GM18511 (cell line): ENCODE measurements at regions not wholly inside any gene's neighbourhood (a gene's known extent, or its start where the extent isn't known, plus 50 kb on each side); places are given as distances from the start of the nearest gene placed in this dataset.

Experiments
- ATAC-seq: cut with Tn5 transposase; IDR thresholded peaks from one replicate; pipeline ENCODE4 v1.9.1; 2021; ENCODE audit warnings: mild to moderate bottlenecking, moderate library complexity; ENCODE audit not compliant: unreplicated experiment

DNA sequence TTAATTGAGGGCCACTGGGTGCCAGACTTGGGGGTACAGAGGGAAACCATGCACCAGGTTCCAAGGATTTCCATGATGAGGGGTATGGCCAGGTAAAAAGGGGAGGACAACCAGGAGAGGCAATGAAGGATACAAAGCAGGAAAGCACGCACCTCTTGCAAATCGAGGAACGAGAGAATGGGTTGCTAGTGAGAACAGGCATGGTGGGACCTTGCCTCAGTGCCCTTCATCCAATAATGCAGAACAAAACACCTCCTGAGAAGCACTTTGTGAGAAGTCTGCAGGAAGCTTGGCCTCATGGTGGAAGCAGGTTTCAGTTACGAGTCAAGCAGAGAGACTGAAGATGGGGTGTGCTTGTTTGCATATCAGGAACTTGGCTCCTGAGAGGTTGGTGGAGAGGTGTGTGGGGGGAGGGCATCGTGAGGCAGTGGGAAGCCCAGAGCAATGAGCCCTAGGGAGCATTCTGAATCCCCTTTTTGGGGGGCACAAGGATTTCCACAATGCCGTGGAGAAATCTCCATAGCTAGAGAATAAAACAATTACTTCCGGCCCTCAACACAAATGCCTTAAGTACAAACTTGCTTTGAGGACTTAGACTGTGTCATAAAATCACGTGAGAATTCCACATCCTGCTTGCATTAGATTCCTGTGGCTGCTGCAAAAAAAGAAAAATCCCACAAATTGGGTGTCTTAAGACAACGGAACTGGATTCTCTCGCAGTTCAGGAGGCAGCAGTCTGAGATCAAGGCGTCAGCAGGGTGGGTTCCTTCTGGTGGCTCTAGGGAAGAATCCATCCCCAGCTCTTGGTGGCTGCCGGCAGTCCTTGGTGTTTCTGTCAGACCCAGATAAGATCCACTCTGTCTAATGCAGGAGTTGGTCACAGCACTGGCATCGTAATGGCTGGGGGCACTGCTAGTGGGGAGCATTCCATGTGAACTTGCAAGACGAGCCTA, 54.9 kb upstream of the BACE2 start:
- ATAC-seq: no peak

DNA sequence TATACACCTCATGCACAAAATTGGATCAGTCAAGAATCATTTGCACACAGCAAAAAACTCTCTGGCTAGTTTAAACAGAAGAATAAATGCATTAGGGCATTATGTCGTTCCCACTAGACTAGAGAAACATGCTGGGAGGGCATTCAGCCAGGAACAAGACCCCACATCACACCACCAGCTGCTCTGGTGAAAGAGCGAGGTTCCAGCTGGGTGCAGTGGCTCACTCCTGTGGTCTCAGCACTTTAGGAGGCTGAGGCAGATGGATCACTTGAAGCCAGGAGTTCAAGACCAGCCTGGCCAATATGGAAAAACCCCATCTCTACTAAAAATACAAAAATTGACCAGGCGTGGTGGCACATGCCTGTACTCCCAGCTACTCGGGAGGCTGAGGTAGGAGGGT, 52.1 kb upstream of the BACE2 start:
- ATAC-seq: no peak
